ENCODE measurements at regions not wholly inside any gene's neighbourhood (a gene's known extent, or its start where the extent isn't known, plus 50 kb on each side); places are given as distances from the start of the nearest gene placed in this dataset.

DNA sequence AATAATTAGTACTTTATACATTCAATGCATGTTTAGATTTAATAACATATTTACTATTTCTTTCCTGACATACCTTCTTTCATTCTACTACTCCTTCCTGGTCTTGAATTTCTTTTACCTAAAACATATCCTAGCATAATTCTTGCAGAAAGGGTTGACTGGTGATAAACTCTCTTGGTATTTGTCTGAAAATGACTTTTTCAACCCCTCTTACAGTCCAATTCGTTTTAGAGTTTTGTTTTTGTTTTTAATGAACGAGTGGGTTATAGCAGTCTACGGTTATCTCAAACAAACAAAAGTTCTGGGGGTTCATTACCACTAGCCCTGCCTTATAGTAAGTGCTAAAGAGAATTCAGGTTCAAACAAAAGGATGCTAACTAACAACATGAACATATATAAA, 69.6 kb upstream of the ALDH1B1 start:
- H3K4me1 ChIP-seq (ENCODE audit: low read length): peaks cover 30% of the 10 kb centered on the region
- TF ChIP-seq EZH2phosphoT487 (IDR thresholded peaks at IDR 0.05; ENCODE audit: low read depth): no peak
- no peak for TF ChIP-seq CTCF (IDR thresholded peaks at IDR 0.05; ENCODE audit: low read depth, low read length)
- H3K27me3 ChIP-seq (ENCODE audit: low read depth, low read length): no peaks in the 10 kb centered on the region
- no peak overlapping the region for H2AFZ ChIP-seq (ENCODE audit: low read depth, low read length)
- H3K36me3 ChIP-seq (replicated peaks; ENCODE audit: low read depth, low read length): no peaks in the 10 kb centered on the region
- H3K79me2 ChIP-seq (ENCODE audit: low read length): no peaks in the 10 kb centered on the region
- no peak overlapping the region for H3K4me3 ChIP-seq (ENCODE audit: low read length)
- H4K20me1 ChIP-seq (ENCODE audit: insufficient read depth, low read length): no peaks in the 10 kb centered on the region
- H3K9me3 ChIP-seq (ENCODE audit: insufficient read depth, low read length): no peaks in the 10 kb centered on the region
- no peak overlapping the region for H3K27ac ChIP-seq (ENCODE audit: low read length)
- no peak overlapping the region for H3K9ac ChIP-seq (ENCODE audit: low read length)
- H3K4me2 ChIP-seq (ENCODE audit: low read length): no peak overlapping the region

DNA sequence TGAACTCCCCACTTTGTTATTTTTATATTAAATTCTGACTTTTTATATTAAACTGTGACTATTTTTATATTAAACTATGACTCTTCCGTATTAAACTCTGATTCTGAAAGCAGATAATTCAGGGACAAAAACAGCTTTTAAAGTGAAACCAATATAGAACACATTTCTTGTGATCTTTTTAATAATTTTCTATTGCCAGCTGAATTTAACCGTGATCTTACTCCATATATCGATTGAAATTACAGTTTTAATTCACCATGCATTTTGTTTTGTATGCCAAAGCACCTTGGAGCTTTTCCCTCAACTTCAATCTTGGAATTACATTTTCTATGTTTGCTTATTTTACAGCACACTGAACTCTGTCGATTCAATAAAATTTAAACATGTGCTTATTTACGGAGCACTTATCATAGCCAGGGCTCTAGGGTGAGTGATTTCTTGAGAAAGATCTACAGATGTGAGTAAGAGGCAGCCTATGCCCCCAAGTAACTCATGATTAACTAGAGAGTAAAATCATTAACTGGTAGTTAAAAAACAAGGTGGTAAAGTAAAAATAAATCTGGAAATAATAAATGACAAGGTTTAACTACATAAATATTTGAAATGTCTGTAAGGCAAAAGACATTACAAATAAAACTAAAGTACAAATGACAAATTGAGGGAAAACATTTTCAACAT, 72.9 kb upstream of the ALDH1B1 start:
- Histone ChIP-seq H3K9ac (ENCODE audit: low read length) (peak overlapping the region; percentile 45), H2AFZ (ENCODE audit: low read depth, low read length) (no peak overlapping the region)
- TF ChIP-seq CTCF (IDR thresholded peaks at IDR 0.05; ENCODE audit: low read depth, low read length) (no peak), EZH2phosphoT487 (IDR thresholded peaks at IDR 0.05; ENCODE audit: low read depth) (no peak)

GRCh38 chr9:38318759-38319495, 73.6 kb upstream of the ALDH1B1 start:
- peak overlapping the region; percentile 59 for H3K4me3 ChIP-seq (ENCODE audit: low read length)
- H3K4me2 ChIP-seq (ENCODE audit: low read length): peak overlapping the region; percentile 77
- H3K79me2 ChIP-seq (ENCODE audit: low read length): no peaks in the 10 kb centered on the region
- no peak overlapping the region; the same call in 1 of the 2 replicates for H2AFZ ChIP-seq (ENCODE audit: low read depth, low read length)
- H4K20me1 ChIP-seq (ENCODE audit: insufficient read depth, low read length): no peaks in the 10 kb centered on the region
- no peaks in the 10 kb centered on the region for H3K36me3 ChIP-seq (replicated peaks; ENCODE audit: low read depth, low read length)
- peak overlapping the region; percentile 58 for H3K27ac ChIP-seq (ENCODE audit: low read length)
- TF ChIP-seq CTCF (IDR thresholded peaks at IDR 0.05; ENCODE audit: low read depth, low read length): no peak
- H3K9me3 ChIP-seq (ENCODE audit: insufficient read depth, low read length): no peaks in the 10 kb centered on the region
- peaks cover 31% of the 10 kb centered on the region for H3K4me1 ChIP-seq (ENCODE audit: low read length)
- H3K9ac ChIP-seq (ENCODE audit: low read length): peak overlapping the region; percentile 45
- no peaks in the 10 kb centered on the region for H3K27me3 ChIP-seq (ENCODE audit: low read depth, low read length)

More for the DNA sequence above, 72.9 kb upstream of the ALDH1B1 start:
- Histone ChIP-seq H4K20me1 (ENCODE audit: insufficient read depth, low read length) (no peaks in the 10 kb centered on the region), H3K27me3 (ENCODE audit: low read depth, low read length) (no peaks in the 10 kb centered on the region), H3K4me3 (ENCODE audit: low read length) (peak overlapping the region; percentile 59), H3K4me1 (ENCODE audit: low read length) (peaks cover 31% of the 10 kb centered on the region), H3K27ac (ENCODE audit: low read length) (peak overlapping the region; percentile 58), H3K9me3 (ENCODE audit: insufficient read depth, low read length) (no peaks in the 10 kb centered on the region), H3K36me3 (replicated peaks; ENCODE audit: low read depth, low read length) (no peaks in the 10 kb centered on the region), H3K4me2 (ENCODE audit: low read length) (peak overlapping the region; percentile 77), H3K79me2 (ENCODE audit: low read length) (no peaks in the 10 kb centered on the region)

DNA sequence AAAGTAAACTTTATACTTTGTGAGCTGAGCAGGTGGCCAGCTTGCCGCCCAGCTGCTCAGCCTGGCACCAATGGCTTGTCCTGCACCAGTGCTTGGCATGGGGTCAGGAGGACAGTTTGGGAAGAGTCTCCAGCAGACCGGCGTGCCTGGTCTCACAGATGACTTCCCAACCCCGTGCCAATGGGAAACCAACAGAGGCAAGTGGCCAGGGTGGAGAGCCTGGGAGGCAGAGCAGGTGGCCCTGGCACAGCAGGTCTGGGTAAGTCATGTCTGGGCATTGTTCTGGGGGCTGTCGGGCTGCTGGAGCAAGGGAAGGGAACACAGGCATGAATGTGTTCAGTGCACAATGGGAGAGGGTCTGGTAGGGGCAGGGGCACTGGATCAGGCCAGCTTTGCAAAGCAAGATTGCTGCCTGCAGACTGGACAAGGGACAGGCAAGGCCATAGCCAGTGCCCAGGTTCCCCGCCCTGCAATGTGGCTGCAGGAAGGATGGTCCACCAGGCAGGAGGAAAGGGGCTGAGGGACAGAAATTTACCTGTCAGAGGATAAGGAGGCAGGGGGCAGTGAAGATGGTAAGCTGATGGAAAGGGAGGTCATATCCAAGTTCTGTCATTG, 76.2 kb upstream of the ALDH1B1 start:
- TF ChIP-seq EZH2phosphoT487 (IDR thresholded peaks at IDR 0.05; ENCODE audit: low read depth) (no peak), CTCF (IDR thresholded peaks at IDR 0.05; ENCODE audit: low read depth, low read length) (no peak)

More for the DNA sequence above, 76.2 kb upstream of the ALDH1B1 start:
- H2AFZ ChIP-seq (ENCODE audit: low read depth, low read length): no peak overlapping the region
- H3K36me3 ChIP-seq (replicated peaks; ENCODE audit: low read depth, low read length): no peaks in the 10 kb centered on the region
- peaks cover 26% of the 10 kb centered on the region for H3K4me1 ChIP-seq (ENCODE audit: low read length)
- no peak overlapping the region for H3K4me2 ChIP-seq (ENCODE audit: low read length)
- no peaks in the 10 kb centered on the region for H3K9me3 ChIP-seq (ENCODE audit: insufficient read depth, low read length)
- H3K4me3 ChIP-seq (ENCODE audit: low read length): no peak overlapping the region
- H3K27ac ChIP-seq (ENCODE audit: low read length): no peak overlapping the region
- H3K9ac ChIP-seq (ENCODE audit: low read length): no peak overlapping the region
- H3K27me3 ChIP-seq (ENCODE audit: low read depth, low read length): no peaks in the 10 kb centered on the region
- no peaks in the 10 kb centered on the region for H3K79me2 ChIP-seq (ENCODE audit: low read length)
- no peaks in the 10 kb centered on the region for H4K20me1 ChIP-seq (ENCODE audit: insufficient read depth, low read length)

All from OCI-LY3 (cell line).